Neural progenitor cell (in vitro differentiated cells): ENCODE measurements at regions not wholly inside any gene's neighbourhood (a gene's known extent, or its start where the extent isn't known, plus 50 kb on each side); places are given as distances from the start of the nearest gene placed in this dataset.

ENCODE experiments used
- EZH2 ChIP-seq: fragments of 200-600 bp; sonication (generic); IDR thresholded peaks from 2 replicates; pipeline ENCODE4 v1.6.1; 2017; ENCODE audit warnings: antibody characterized with exemption, mild to moderate bottlenecking, moderate library complexity
- EZH2phosphoT487 ChIP-seq: fragments of 200-600 bp; sonication (generic); IDR thresholded peaks from 2 replicates; pipeline ENCODE4 v1.6.1; 2017; ENCODE audit warnings: antibody characterized with exemption
- TF ChIP-seq, protein P1 (sequence below): fragments of 200-600 bp; sonication (generic); IDR thresholded peaks from 2 replicates; pipeline ENCODE4 v1.5.1; 2017; ENCODE audit warnings: antibody characterized with exemption, mild to moderate bottlenecking

DNA sequence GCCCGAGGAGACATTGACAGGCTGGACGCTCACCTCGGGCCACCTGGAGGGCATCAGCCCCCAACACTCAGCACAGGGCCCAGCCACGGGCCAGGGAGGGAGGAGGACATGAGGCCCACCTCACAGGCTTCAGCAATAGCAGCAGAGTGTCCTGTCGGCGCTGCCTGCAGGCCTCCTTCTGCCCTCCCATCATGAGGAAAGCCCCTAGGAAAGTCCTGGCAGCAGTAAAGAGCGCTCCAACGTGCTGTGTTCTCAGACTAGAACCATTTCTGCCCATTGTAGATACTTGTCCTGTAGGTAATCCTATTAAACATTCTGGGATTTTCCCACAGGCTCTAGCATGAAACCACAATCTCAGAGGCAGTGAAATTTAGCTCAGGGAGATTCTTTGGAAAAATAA, 62.0 kb upstream of the GALNT2 start:
- TF ChIP-seq, protein P1, sequence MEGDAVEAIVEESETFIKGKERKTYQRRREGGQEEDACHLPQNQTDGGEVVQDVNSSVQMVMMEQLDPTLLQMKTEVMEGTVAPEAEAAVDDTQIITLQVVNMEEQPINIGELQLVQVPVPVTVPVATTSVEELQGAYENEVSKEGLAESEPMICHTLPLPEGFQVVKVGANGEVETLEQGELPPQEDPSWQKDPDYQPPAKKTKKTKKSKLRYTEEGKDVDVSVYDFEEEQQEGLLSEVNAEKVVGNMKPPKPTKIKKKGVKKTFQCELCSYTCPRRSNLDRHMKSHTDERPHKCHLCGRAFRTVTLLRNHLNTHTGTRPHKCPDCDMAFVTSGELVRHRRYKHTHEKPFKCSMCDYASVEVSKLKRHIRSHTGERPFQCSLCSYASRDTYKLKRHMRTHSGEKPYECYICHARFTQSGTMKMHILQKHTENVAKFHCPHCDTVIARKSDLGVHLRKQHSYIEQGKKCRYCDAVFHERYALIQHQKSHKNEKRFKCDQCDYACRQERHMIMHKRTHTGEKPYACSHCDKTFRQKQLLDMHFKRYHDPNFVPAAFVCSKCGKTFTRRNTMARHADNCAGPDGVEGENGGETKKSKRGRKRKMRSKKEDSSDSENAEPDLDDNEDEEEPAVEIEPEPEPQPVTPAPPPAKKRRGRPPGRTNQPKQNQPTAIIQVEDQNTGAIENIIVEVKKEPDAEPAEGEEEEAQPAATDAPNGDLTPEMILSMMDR: no peak
- no peak for TF ChIP-seq EZH2
- no peak for TF ChIP-seq EZH2phosphoT487
